ENCODE measurements at regions not wholly inside any gene's neighbourhood (a gene's known extent, or its start where the extent isn't known, plus 50 kb on each side); places are given as distances from the start of the nearest gene placed in this dataset.
A peak's percentile ranks its signal among the peaks of the same experiment; 100 is the strongest.

- H3K36me3 ChIP-seq (ENCODE audit: control insufficient read depth, insufficient read depth, low read length), result no peaks in the 10 kb centered on the region
- no peak for DNase-seq
- no peaks in the 10 kb centered on the region for H3K9me3 ChIP-seq (ENCODE audit: control insufficient read depth, low read depth, low read length)
- no peak overlapping the region for H3K27ac ChIP-seq (ENCODE audit: low read length)
- WGBS (ENCODE audit: insufficient coverage, low lambda C conversion rate), result 30% methylated on average over 2 of the region's 6 CpGs
- no peak overlapping the region for H3K4me3 ChIP-seq (ENCODE audit: low read length)
- H3K4me1 ChIP-seq (ENCODE audit: control insufficient read depth, insufficient read depth, low read length), result peaks cover 15% of the 10 kb centered on the region
- H3K27me3 ChIP-seq (ENCODE audit: control insufficient read depth, insufficient read depth, low read length), result no peaks in the 10 kb centered on the region
Observed at GRCh38 chr1:87600055-87600850, 271.6 kb downstream of the LMO4 start.

- Histone ChIP-seq H3K27ac (ENCODE audit: low read length) (no peak overlapping the region), H3K27me3 (ENCODE audit: control insufficient read depth, insufficient read depth, low read length) (no peaks in the 10 kb centered on the region)
- 50% methylated on average over 1 of the region's 1 CpG for WGBS (ENCODE audit: insufficient coverage, low lambda C conversion rate)
Observed at GRCh38 chr1:87600854-87601253, 272.2 kb downstream of the LMO4 start.

GRCh38 chr1:87603626-87604025 lies 274.9 kb downstream of the LMO4 start:
- Histone ChIP-seq H3K27ac (ENCODE audit: low read length) (no peak overlapping the region), H3K4me3 (ENCODE audit: low read length) (no peak overlapping the region), H3K9me3 (ENCODE audit: control insufficient read depth, low read depth, low read length) (no peaks in the 10 kb centered on the region), H3K27me3 (ENCODE audit: control insufficient read depth, insufficient read depth, low read length) (no peaks in the 10 kb centered on the region), H3K4me1 (ENCODE audit: control insufficient read depth, insufficient read depth, low read length) (peaks cover 11% of the 10 kb centered on the region), H3K36me3 (ENCODE audit: control insufficient read depth, insufficient read depth, low read length) (no peaks in the 10 kb centered on the region)
- no peak for DNase-seq
- 60% methylated on average over 1 of the region's 1 CpG for WGBS (ENCODE audit: insufficient coverage, low lambda C conversion rate)

More at GRCh38 chr1:87600854-87601253, 272.2 kb downstream of the LMO4 start:
- Histone ChIP-seq H3K4me3 (ENCODE audit: low read length) (no peak overlapping the region), H3K36me3 (ENCODE audit: control insufficient read depth, insufficient read depth, low read length) (no peaks in the 10 kb centered on the region), H3K9me3 (ENCODE audit: control insufficient read depth, low read depth, low read length) (no peaks in the 10 kb centered on the region), H3K4me1 (ENCODE audit: control insufficient read depth, insufficient read depth, low read length) (peaks cover 13% of the 10 kb centered on the region)
- no peak for DNase-seq

- Histone ChIP-seq H3K4me1 (ENCODE audit: control insufficient read depth, insufficient read depth, low read length) (peaks cover 8% of the 10 kb centered on the region), H3K36me3 (ENCODE audit: control insufficient read depth, insufficient read depth, low read length) (no peaks in the 10 kb centered on the region), H3K9me3 (ENCODE audit: control insufficient read depth, low read depth, low read length) (no peaks in the 10 kb centered on the region), H3K4me3 (ENCODE audit: low read length) (no peak overlapping the region), H3K27me3 (ENCODE audit: control insufficient read depth, insufficient read depth, low read length) (no peaks in the 10 kb centered on the region), H3K27ac (ENCODE audit: low read length) (peak overlapping the region; percentile 45)
- DNase-seq, result peak; percentile 37 to 69
- WGBS (ENCODE audit: insufficient coverage, low lambda C conversion rate), result 21% methylated on average over 2 of the region's 3 CpGs
Observed at GRCh38 chr1:87612956-87613355, 284.3 kb downstream of the LMO4 start.

GRCh38 chr1:87615491-87615890 lies 286.8 kb downstream of the LMO4 start:
- no peak overlapping the region for H3K4me3 ChIP-seq (ENCODE audit: low read length)
- H3K4me1 ChIP-seq (ENCODE audit: control insufficient read depth, insufficient read depth, low read length), result peaks cover 8% of the 10 kb centered on the region
- DNase-seq, result no peak
- WGBS (ENCODE audit: insufficient coverage, low lambda C conversion rate), result no CpG with 5 or more reads among the region's 2 CpGs
- no peaks in the 10 kb centered on the region for H3K27me3 ChIP-seq (ENCODE audit: control insufficient read depth, insufficient read depth, low read length)
- no peaks in the 10 kb centered on the region for H3K36me3 ChIP-seq (ENCODE audit: control insufficient read depth, insufficient read depth, low read length)
- H3K27ac ChIP-seq (ENCODE audit: low read length), result no peak overlapping the region
- peaks cover 10% of the 10 kb centered on the region for H3K9me3 ChIP-seq (ENCODE audit: control insufficient read depth, low read depth, low read length)

- H3K27me3 ChIP-seq (ENCODE audit: control insufficient read depth, insufficient read depth, low read length), result no peaks in the 10 kb centered on the region
- peaks cover 10% of the 10 kb centered on the region for H3K9me3 ChIP-seq (ENCODE audit: control insufficient read depth, low read depth, low read length)
- no peak overlapping the region for H3K4me3 ChIP-seq (ENCODE audit: low read length)
- no peak for DNase-seq
- WGBS (ENCODE audit: insufficient coverage, low lambda C conversion rate), result 100% methylated on average over 1 of the region's 2 CpGs
- peaks cover 8% of the 10 kb centered on the region for H3K4me1 ChIP-seq (ENCODE audit: control insufficient read depth, insufficient read depth, low read length)
- H3K27ac ChIP-seq (ENCODE audit: low read length), result no peak overlapping the region
- H3K36me3 ChIP-seq (ENCODE audit: control insufficient read depth, insufficient read depth, low read length), result no peaks in the 10 kb centered on the region
Observed at GRCh38 chr1:87615901-87616300, 287.2 kb downstream of the LMO4 start.

GRCh38 chr1:87620807-87621206 lies 292.1 kb downstream of the LMO4 start:
- 100% methylated on average over 1 of the region's 2 CpGs for WGBS (ENCODE audit: insufficient coverage, low lambda C conversion rate)
- no peak for DNase-seq
- H3K4me3 ChIP-seq (ENCODE audit: low read length), result no peak overlapping the region
- peaks cover 10% of the 10 kb centered on the region for H3K9me3 ChIP-seq (ENCODE audit: control insufficient read depth, low read depth, low read length)
- no peak overlapping the region for H3K27ac ChIP-seq (ENCODE audit: low read length)
- H3K36me3 ChIP-seq (ENCODE audit: control insufficient read depth, insufficient read depth, low read length), result no peaks in the 10 kb centered on the region
- H3K27me3 ChIP-seq (ENCODE audit: control insufficient read depth, insufficient read depth, low read length), result no peaks in the 10 kb centered on the region
- no peaks in the 10 kb centered on the region for H3K4me1 ChIP-seq (ENCODE audit: control insufficient read depth, insufficient read depth, low read length)

- DNase-seq, result no peak
- no CpG with 5 or more reads among the region's 1 CpG for WGBS (ENCODE audit: insufficient coverage, low lambda C conversion rate)
- Histone ChIP-seq H3K27me3 (ENCODE audit: control insufficient read depth, insufficient read depth, low read length) (no peaks in the 10 kb centered on the region), H3K4me1 (ENCODE audit: control insufficient read depth, insufficient read depth, low read length) (no peaks in the 10 kb centered on the region), H3K9me3 (ENCODE audit: control insufficient read depth, low read depth, low read length) (no peaks in the 10 kb centered on the region), H3K36me3 (ENCODE audit: control insufficient read depth, insufficient read depth, low read length) (no peaks in the 10 kb centered on the region), H3K27ac (ENCODE audit: low read length) (no peak overlapping the region), H3K4me3 (ENCODE audit: low read length) (no peak overlapping the region)
Observed at GRCh38 chr1:87629673-87630072, 301.0 kb downstream of the LMO4 start.

GRCh38 chr1:87632232-87632631 lies 303.6 kb downstream of the LMO4 start:
- H3K27ac ChIP-seq (ENCODE audit: low read length), result no peak overlapping the region
- H3K4me1 ChIP-seq (ENCODE audit: control insufficient read depth, insufficient read depth, low read length), result no peaks in the 10 kb centered on the region
- no peaks in the 10 kb centered on the region for H3K27me3 ChIP-seq (ENCODE audit: control insufficient read depth, insufficient read depth, low read length)
- H3K36me3 ChIP-seq (ENCODE audit: control insufficient read depth, insufficient read depth, low read length), result no peaks in the 10 kb centered on the region
- H3K9me3 ChIP-seq (ENCODE audit: control insufficient read depth, low read depth, low read length), result peaks cover 9% of the 10 kb centered on the region
- no CpG with 5 or more reads among the region's 3 CpGs for WGBS (ENCODE audit: insufficient coverage, low lambda C conversion rate)
- no peak for DNase-seq
- H3K4me3 ChIP-seq (ENCODE audit: low read length), result no peak overlapping the region

GRCh38 chr1:87636198-87636892 lies 307.7 kb downstream of the LMO4 start:
- no CpG with 5 or more reads among the region's 28 CpGs for WGBS (ENCODE audit: insufficient coverage, low lambda C conversion rate)

More at GRCh38 chr1:87636198-87636892, 307.7 kb downstream of the LMO4 start:
- Histone ChIP-seq H3K4me3 (ENCODE audit: low read length) (no peak overlapping the region), H3K36me3 (ENCODE audit: control insufficient read depth, insufficient read depth, low read length) (no peaks in the 10 kb centered on the region), H3K27ac (ENCODE audit: low read length) (no peak overlapping the region), H3K27me3 (ENCODE audit: control insufficient read depth, insufficient read depth, low read length) (no peaks in the 10 kb centered on the region), H3K9me3 (ENCODE audit: control insufficient read depth, low read depth, low read length) (peaks cover 9% of the 10 kb centered on the region), H3K4me1 (ENCODE audit: control insufficient read depth, insufficient read depth, low read length) (no peaks in the 10 kb centered on the region)
- DNase-seq, result no peak
